ENCODE measurements at regions not wholly inside any gene's neighbourhood (a gene's known extent, or its start where the extent isn't known, plus 50 kb on each side); places are given as distances from the start of the nearest gene placed in this dataset.
"Not testable (repeated sequence)": the region's sequence is repeated elsewhere in the genome, so short reads cannot be mapped to it uniquely, and the experiment has no call there.

DNA sequence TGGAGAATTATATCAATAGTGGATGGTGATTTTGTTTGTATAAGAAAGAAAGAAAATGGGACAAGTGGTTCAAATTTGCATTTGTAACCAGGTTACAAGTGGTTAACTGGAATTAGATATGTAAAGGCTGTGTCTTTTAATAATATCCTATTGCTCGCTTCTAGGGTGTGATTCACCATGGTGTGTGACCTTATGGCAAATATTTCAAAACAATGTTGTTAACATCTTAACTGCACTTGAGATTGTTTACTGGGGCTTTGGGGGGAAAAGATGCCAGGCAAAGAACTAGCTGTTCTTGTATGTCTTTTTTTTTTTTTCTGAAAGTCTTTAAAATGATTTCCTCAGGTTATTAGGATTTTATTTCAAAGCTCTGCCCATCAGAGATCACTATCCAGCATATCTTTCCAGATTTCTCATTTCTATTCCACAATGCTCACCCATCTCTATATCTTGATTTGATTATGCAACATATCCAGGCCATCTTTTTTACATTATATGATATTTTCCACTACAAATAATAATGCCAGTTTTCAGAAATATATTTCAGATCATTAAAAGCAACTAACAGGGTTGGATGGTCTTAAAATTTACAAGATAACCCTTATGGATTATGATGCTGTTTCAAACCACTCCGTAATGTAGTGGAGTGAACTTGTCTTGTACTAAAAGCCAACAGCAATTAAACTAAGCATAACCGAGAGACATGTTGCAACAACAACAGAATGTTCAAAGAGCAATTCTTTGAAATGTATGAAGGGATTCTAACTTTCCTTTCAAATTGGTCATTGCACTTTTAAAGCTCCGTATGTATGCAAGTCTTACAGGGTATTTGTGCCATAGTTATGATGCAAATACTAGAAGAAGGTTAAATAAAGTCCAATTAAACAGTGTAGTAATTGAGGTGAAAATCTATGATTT lies 341.5 kb upstream of the ETAA1 start:
- DNase-seq: no peak

DNA sequence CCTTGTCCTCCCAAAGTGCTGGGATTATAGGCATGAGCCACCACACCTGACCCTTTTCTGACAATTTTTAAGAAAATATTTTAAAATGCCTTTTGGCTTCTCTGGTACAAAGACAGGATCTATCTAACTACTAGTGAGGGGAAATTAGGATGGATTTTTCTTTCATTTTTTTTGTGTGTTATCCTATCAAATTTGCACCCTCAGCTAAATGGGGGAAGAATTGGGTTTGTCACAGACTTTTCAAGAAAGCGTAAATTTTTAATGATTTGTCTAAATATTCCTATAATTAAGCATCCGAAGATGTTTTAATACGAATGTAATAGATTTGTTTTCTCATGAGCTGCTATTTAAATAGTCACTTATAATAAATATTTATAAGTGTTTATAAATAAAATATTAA lies 340.0 kb upstream of the ETAA1 start:
- no peak for DNase-seq

DNA sequence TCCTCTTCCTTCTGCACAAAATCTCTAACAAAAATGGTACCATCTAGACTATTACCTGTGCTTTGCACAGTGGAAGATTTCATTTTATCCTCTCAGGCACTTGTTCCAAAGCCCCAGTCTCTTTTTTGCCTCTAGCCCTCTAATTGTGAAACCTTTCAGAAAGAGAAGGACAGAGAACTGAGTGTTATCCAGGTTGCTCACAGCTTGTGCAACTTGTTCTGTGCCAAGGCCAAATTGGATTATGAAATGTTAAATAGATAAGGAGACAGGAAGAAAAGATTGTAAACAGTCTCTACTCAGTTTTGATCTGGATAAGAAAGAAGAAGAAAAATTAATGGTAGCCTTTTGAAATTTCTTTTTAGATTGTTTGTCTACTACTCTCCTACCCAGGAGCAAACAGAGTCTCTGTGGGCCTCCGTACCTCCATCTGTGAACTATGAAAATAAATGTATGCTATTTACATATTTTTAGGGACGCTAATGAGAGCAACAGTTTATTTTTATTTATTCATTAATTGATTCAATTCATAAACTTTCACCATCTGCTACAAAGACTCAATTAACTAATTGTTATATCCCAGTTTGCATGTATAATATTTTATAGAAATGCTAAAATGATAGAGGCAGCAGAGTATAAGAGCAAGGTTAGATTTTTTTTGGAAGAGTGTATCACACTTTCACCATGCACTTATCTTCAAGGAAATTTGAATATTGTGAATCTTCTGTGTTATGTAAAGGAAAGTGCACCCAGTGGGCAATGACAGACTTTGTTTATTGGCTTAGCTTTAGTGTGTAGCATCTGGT lies 339.0 kb upstream of the ETAA1 start:
- no peak for DNase-seq

DNA sequence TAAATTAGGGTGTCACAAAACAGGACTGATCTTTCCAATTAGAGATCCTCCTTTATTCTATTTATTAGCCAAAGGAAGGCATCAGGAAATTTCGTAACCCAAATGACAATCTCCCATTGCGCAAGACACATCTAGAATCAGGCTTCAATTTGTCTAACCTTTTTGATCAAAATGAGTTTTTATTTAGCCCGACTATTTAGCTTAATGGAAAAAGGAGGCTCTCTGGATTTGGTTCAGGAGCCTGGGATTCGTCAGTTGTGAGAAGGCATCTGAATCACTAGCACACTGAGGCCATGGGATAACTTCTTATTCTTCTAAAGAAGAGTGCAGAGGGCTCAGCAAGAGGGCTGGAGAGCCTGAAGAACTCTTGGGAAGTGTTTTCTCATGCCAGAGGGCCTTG lies 332.1 kb upstream of the ETAA1 start:
- no peak for DNase-seq

DNA sequence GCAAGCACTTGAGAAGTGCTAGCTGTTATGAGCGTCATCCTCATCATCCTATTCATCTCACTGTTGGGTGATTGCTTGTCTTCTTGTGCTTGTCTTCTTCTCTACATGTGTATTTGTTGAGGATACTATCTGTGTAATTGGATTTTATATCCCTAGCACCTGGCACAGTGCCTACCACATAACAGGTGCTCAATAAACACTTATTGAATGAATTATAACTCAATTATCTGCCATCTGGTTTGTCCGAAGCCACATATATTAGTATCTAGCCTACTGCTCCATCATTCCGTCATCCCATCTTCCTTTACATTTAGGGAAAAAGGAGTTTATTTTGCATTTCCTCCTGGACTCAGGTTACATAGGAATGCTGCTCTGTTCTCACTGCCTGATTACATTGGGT lies 330.4 kb upstream of the ETAA1 start:
- DNase-seq: no peak

DNA sequence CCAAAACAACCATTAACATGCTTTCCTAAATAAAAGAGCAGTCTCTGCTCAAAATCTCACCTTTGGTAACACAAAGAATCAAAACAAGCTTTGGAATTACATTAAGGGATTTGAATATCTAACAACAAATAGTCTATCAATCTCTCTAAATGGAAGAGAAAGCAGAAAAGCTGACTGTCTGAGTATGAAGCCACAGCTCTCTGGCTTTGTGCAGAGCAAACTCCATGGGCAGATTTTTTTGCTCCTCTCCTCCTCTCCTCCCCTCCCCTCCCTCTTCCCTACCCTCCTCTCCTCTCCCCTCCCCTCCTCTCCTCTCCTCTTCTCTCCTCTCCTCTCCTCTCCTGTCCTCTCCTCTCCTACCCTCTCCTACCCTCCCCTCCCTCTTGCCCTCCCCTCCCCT lies 329.5 kb upstream of the ETAA1 start:
- DNase-seq: no peak

DNA sequence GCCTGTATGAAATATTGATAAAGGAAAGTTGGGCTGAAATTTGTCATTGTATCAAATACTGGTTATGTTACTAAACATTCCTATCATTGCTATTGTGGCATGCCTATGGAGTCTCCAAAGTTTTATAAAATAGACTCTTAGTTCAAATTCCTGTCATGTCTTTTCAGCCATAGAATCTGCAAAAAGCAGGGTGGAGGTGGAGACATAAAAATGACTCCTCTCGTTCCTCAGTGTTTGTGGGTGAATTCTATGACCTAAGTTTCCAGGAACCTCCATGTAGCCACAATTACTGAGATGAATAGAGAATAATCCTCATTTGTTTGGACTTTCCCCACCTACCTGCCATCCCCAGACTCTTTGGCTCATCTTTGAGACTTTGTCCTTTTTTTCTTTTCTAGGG lies 326.3 kb upstream of the ETAA1 start:
- DNase-seq: no peak

DNA sequence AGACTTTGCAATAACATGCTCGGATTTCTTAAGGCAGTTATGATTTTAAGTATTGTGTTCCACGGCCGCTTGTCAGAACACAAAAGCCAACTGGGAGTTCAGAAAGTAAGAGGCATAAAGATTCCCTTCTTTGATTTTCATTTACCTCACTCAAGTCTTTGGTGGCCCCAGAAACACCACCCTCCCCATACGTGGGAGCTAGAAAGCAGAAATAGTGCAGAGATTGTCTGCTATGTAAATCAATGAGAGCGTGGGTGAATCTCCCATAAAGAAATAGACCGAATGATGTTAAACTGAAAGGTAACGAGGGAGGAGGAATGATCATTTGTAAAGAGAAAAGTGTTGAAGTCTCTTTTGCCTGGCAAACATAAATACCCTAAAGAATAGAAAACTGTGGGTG lies 322.1 kb upstream of the ETAA1 start:
- no peak for DNase-seq

DNA sequence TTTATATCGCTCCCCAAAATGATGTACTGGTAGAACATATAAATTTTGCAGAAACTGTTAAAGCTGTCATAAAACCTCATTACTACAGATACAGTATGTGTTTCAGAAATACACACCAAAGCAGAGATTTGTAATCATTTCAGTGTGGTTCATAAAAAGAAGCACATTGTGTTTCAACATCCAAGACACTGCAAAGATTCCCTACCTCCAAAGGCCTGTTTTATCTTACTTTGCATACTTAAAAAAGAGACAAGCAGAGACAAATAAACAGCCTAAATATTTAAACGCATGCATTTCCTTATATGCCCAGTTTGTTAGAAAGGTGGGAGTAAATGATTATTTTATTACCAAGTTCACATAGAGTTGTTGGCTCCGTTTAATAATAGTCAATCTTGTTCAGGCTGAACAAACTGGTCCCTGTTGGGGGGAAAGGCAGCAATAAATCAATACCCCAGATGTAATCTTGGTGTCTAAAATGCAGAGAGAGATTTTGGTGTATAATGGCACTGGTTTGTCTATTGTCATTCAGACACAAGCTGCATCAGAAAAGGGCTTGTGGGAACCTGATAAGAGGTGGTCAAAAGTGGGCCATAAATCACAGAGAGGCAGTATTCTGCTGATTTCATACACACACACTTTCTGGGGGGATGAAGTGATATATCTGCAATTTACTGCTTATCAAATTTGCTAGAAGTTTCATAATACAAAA lies 321.4 kb upstream of the ETAA1 start:
- no peak for DNase-seq

DNA sequence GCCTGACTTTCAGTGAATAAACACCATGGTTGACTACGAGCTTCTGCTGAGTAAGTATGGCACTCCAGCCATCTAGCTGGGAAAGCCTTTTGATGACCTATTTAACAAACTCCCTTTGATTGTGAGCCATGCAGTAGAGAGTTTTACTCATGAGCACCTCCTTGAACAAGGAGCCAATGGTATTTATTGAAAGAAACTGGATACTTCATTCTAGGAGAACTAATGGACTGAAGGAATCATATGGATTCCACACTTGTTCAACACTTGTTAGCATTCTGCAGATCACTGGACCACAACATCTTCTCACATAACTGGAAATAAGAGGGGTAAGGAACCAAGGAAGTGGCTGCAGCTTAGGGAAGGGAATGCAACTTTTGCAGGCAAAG lies 320.9 kb upstream of the ETAA1 start:
- no peak for DNase-seq

DNA sequence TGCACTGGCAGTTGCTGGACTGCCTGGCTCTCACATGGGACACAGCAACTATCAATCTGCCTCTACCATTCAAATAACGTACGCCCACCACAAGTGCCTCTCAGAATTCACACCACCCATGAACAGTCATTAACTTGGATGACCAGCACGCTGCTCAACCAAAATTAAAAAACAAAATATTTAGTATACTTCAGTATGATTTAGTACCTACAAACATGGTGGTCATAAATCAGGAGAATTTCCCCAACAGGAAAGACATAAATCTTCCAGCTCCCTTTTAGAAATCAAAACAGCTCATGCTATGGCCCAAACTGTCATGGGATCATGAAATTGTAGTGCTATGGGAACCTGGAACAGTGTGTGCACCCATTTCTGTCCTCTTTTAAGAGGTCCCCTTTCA lies 317.4 kb upstream of the ETAA1 start:
- no peak for DNase-seq

DNA sequence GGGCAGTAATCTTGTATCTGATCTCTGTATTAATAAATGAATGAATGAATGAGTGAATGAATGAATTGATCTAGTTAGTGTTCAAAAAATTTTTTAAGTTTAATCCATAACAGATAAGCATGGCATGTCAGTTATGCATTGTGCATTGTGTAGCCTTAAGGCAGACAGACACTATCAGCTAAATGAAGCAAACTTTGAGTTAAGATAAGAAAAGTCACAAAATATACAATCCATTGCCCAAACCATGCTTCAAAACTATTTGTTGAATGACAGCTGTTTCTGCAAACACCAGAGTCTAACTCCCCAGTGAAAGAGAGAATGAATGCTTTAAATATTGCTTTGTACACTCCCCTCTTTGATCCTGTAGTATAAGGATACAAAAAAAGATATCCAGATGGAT lies 314.3 kb upstream of the ETAA1 start:
- no peak for DNase-seq

DNA sequence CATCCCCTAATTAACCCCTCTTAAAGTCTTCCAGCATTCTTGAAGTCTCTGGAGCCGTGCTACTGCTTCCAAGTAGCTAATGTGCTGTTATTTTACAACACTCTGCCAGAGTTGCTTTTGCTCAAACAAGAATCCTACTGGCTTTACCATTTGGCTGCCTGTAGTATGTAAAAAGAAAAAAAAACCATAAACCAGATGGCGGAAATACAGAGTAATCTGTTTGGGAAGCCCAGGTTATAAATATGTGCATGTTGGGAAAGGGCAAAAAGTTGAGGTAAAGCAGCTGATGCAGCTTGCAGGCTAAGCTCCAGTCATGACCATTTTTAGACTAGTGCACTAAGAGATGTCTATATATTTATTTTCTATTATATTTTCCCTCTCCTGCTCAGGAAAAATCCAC lies 313.2 kb upstream of the ETAA1 start:
- no peak for DNase-seq

DNA sequence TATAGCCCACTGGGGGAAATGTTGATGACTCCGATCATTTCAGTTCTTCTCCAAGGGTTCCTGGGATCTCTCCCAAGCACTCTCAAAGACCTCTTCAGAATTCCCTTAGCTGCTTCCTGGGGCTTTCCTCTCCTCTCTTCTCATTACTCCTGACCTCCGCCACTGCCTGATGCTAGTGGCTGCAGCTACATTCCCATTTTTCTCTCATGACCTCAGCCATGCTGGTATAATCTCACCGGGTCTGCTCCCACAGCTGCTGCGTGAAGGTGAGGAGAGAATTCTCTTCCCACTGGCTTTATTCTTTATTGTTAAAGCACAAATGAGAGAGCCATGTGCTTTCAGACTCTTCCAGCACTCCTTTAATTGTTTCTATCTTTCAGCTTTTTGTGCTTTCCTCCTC lies 312.0 kb upstream of the ETAA1 start:
- DNase-seq: no peak

DNA sequence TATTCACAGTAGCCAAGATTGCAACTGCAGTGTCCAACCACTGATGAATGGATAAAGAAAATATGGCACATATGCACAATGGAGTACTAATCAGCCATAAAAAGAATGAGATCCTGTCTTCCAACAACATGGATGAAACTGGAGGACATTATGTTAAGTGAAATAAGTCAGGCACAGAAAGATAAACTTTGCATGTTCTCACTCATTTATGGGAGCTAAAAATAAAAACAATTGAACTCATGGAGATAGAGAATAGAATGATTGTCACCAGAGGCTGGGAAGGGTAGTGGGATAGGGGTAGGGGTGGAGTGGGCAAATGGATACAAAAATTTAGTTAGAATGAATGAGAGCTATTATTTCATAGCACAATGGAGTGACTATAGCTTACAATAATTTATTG lies 305.5 kb upstream of the ETAA1 start:
- DNase-seq: no peak

DNA sequence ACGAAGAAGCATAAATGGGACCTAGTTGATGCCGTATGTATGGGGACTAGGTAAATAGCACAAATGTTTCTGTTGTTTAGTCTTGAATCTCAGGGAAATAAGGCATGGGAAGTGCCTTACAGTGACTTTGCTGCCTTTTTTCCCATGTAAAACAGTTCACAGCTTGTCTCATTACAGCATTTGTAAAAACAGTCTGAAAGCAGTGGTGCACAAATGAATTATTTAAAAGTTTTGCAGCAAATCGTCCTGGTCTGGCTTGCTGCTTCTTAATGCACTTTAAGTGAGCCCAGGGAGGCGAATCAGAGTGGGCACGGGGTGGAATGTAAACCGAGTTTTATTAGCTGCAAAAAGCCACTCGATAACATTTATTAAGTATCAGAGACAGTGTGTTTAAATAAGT lies 302.0 kb upstream of the ETAA1 start:
- DNase-seq: no peak

DNA sequence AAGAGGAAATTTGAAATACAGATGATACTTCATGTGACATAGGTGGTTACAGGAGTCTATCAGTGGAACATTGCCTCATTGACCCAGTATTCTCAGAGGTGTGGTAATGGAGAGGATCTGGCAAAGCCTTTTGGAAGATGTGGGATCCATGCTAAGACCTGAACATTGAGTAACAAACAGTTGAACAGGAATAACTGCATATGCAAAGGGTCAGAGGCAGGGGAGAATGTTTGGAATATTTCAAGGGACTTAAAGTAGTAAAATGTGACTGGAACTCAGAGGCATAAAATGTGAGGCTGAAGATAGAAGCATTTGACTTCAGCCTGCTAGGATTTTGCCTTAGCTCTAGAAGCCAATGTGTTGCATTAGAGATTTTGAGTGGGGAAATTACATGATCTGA lies 300.2 kb upstream of the ETAA1 start:
- DNase-seq: no peak

DNA sequence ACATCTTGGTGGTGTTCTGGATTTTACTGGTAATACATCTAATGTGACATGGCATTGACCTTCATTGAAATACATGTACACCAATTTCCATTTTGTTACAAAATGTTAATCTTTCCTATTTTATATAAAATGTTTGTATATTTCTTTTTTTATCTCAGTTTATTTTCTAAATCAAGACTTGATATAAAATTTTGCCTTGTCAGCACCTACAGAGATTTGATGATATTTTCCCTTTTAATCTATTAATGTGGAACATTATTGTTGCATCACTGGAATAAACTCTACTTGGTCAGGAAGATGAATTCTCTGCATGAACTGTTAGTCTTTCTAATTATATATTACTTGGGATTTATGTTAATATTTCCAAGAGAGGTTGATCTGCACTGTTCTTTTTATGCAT lies 294.0 kb upstream of the ETAA1 start:
- no peak for DNase-seq

DNA sequence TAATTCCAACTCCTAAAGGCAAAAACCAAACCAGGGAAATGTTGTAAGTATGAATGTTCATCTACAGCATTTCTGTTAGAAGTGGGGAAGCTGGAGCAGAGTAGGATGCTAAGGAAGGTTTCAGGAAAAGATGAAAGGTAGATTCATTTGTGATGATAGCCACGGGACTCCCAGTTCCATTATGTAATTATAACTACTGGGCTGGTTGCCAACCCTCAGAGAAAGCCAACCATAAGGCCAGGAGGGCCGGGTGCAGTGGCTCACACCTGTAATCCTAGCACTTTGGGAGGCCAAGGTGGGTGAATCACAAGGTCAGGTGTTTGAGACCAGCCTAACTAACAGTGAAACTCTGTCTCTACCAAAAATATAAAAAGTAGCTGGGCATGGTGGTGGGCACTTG lies 288.9 kb upstream of the ETAA1 start:
- DNase-seq: no peak

DNA sequence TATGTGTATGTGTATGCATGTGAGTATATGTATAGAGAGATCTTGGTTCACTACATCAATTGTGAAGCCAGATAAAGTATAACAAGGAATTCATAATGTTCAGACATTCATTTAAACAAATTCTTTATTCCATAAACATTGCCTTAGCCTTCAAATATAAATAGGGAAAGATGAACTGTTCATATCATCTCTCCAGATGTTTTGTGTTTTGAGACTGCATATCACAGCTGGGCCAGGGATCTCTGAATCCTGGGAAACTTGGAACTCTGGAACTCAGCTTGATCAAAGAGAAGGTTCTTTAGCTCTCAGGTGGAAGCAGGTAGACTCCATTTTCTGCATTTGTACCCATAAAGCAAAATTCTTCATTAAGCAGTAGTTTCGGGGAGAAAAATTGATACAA lies 272.6 kb upstream of the ETAA1 start:
- DNase-seq: no peak

DNA sequence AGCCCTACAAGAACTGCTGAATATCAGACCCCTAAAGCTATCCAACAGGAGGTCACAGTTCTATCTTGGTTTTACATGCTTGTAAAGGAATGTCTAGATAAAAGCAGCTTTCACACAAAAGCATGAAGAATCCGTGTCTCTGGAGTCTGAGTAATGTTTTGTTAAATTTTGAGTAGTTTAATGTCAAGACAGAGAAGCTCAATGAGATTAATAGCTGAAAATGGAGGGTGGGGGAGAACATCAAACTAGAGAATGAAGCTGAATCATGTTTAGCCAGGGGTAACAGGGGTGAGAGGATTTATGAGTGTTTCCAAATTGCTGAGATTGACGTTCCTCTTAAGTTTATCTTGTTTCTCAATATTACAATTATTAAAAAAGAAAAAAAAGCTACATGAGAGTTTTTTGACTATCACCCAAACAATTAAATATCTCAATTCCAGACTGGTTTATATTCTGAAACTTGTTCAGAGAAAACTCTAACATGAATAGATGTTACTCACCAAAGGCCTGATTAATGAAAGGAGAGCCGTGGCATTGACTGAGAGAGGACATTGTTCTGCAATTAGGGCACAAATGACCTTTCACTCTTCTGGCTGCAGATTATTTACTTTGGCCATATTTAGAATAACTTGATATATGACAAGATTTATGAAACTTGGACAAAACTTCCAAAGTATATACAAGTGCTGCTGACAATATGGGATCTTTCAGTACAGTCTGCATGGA lies 266.4 kb upstream of the ETAA1 start:
- DNase-seq: no peak

DNA sequence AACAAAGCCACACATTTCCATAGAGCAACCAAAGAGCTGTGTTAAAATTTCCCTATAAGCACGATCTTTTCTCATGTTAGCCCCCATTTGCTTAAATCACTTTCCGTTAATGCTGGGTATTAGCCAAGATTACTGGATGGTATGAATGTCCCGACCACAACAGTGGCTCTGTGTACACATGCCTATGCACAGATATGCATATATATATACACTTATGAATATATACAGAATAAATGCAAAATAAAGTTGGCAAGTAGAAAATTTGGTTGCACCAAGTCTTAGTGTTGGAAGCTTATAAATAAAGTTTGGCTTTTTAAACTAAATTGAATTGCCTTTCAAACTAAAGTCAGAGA lies 265.9 kb upstream of the ETAA1 start:
- no peak for DNase-seq

DNA sequence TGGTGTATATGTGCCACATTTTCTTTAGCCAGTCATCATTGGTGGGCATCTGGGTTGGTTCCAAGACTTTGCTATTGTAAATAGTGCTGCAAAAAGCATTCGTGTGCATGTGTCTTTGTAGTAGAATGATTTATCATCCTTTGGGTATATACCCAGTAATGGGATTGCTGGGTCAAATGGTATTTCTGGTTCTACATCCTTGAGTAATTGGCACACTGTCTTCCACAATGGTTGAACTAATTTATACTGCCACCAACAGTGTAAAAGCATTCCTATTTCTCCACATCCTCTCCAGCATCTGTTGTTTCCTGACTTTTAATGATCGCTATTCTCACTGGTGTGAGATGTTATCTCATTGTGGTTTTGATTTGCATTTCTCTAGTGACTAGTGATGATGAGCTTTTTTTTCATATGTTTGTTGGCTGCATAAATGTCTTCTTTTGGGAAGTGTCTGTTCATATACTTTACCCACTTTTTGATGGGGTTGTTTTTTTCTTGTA lies 264.6 kb upstream of the ETAA1 start:
- not testable (repeated sequence) for DNase-seq

Measured in right forelimb (tissue), 1 donor.